ENCODE measurements at regions not wholly inside any gene's neighbourhood (a gene's known extent, or its start where the extent isn't known, plus 50 kb on each side); places are given as distances from the start of the nearest gene placed in this dataset.

DNA sequence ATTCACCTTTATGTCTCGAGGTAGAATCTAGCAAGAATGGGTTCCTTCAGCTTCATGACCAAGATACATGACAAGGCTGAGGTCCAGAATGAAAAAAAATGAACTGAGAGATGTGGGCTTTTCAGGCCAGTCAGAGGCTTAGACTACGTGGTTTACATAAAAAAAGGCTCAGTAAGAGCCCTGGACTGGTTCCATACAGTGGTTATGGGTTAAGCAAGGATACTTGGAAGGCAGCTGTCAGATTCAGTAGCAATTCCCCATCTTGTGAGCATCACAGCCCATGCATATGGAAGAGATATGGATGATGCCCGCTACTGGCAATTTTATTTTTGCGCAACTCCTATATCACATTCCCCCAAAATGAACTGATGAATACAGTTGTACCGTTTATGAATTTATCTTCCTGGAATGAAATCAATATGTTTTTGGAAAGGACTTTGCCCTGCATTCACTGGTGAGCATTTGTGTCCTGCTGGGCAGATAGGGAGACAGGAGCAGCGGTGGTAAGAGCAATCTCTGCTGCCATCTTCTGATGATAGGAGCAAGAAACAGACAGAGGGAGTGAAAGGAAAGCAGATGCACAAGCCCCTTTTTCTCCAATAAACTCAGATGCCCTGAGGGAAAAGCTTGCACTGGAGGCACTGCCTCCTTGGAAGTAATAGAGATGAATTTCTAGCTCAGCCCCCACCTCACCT is 280.4 kb downstream of the GALC start:
- no peak for DNase-seq

DNA sequence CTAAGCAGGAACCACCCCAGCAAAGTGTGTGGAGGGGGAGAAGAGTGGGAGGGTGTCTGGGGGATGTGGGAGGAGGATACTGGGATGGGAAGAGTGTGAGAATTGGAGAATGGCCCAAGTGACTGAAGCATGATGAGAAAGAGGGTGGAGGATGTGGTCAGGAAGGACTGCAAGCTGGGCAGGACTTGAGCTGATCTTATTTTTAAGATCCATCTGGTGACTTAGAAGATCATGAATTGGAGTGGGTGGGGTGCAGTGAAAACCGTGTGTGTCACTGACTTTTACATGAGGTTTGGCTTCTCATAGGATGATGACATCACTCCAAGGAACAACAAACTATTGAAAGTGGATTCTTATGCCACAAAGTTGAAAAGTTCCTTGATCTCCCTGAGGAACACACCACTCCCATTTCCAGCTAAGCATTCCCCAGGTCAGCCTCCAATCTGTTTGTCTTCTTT is 287.5 kb downstream of the GALC start:
- no peak for DNase-seq

DNA sequence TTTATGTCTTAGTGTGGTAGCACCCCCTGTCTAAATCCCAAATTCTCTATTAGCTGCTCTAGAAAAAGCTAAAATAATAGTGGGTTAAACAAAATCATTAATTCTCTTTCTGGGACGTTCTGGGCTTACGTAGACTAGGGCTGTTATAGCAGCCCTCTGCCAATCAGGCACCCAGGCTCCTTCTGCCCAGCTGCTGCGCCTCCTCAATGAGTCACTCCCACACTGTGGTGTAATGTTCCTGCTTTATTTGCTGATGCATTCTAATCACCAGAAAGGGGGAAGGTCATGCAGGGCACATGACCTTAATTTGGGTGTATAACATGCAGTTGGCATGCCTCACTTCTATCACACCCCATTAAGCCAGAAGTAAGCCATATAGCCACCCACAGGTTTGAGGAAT is 294.5 kb downstream of the GALC start:
- DNase-seq: no peak

DNA sequence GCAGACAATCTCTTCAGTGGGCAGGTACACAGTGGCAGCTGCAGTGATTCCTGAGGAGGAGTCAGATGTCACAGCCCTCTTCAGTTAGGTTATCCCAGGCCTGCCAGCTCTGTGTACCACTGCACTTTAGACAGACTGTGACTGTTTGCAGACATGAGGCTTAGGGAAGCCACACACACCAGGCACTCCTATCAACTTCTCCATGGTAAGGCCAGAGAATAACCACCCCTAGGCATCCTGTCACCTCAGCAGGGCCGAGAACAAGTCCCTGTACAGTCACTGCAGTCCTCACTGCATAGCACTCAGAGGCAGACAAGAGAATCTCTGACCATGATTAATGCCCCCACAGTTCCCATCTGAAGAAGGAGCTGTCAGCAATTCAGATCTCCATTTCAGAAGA is 296.5 kb downstream of the GALC start:
- DNase-seq: no peak

DNA sequence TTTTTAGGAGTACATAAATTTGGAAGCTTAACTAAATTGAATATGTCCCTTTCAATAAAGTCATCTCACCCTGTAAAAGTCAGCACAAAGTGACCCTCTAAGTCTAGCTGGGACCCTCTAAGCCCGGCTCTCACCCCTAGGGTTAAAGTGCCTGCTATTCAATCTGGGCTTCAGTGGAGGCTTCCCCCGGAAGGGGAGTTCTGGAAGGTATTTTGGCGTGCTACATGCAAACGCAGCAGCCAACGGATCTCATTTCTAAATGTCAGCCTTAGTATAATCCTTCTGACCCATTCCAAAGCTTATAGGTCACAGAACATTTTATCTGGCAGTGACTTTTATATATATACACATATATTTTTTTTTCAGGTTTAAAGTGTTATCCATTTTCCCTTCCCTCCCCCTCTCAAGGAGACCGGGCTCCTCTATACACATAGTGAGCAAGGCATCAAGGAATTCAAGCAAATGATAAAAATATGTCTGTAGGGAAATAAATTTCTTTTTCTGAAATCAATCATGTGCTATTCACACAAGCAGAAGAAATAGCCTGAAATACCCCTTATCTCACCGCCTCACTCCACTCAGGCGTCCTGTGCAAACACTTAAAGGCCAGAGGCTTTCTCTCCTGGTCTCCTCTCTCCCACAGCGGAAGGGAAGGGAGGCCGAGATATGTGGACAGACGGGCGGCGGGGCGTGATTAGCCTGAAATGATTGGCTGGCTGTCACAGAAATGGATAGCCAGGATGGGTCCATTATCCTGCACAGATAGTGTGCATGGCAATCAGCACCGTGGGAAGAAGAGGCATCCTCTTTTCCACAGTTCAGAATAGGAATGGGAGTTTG is 301.7 kb downstream of the GALC start:
- no peak for DNase-seq

DNA sequence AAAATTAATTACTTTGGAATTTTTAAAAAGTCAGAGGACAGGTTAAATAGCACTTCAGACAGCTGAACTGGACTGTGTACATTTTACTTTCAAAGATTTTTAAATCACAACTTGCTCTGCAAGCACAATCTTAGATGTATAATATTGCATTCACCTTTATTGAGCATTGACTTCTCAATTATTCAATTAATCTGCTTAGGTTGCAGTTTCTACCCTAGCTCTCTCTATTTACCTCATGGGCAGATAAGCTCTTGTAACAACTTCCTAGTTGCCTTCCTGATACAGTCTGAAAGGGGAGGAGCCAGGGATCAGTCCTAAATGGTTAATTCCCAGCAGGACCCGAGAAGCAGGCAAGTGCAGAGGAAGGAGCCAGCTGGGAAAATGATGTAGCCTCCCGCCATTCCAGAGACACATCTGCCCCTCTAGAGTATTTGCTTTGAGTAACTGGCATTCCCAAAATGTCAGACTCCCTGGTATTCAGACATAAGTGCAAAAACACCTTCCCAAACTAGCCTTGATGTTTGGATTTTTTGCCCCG is 302.8 kb downstream of the GALC start:
- DNase-seq: no peak

DNA sequence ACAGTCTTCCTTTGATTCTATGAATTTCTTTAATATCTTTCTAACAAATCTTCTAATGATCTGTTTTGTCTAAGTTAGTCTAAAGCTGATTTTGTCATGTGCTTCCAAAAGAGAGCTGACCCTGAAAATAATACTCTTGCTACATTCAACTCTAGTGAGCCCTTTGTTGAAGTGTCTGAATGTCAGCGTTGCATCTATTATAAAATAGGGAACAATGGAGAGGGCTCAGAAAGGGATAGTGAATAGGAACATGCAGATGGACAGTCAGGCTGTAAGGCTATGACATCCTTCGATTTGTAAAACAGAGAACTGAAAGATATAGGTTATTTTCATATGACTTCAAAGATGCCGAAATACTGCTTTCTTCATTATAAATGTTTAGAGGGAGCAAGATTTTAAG is 304.5 kb downstream of the GALC start:
- DNase-seq: no peak

DNA sequence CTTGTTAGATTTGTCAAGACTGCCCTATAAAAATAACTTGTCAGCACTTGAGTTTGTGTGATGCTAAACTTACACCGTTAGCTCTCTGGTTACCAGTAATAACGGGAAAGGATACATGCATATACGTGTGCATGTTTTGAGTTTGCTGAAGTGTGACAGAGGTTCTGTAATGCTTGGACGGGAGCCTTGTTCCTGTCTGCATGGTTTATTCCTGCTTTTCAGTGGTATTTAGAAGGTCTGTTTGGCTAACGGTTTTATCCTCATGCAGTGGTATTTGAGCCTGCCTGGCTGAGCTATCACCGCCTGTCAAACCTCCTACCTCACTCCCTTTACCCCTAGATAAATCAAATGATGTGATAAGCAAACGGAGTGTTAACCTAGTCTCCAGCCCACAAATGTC is 305.6 kb downstream of the GALC start:
- DNase-seq: no peak

DNA sequence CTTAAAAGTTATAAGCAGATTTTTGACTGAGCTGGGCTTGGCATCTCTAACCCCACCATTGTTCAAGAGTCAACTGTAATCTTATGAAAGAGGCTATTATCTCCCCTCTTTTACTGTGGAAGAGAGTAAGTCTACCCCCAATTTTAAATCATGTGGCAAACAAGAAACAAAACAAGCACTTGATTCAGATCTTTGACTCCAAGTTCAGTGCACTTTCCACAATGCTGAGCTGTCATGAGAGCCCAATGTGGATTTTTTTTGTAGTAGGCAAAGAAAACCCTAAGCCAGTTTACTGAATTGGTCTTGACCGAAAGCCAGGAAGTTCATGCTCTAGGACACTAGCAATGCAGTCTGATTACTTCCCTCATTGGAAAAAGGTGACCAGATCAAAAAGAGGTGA is 306.2 kb downstream of the GALC start:
- DNase-seq: no peak

DNA sequence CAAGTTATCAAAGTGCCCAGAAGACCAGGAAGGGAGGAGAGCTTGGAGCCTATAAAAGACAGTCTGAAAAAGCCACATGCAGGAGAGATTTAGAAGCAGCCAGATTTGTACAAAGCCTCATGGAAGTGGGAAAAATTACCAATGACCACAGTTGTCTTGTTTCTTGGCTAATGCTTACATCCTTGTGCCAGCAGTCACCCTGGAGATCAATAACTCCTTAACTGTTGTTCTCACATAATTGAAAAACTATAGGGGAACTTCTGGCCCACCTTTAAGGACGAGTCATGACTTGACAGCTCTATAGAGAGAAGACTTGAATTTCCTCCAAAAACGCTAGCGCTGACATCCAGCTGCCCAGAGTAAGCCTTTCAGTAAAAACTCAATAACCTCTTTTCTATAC is 313.1 kb downstream of the GALC start:
- no peak for DNase-seq

DNA sequence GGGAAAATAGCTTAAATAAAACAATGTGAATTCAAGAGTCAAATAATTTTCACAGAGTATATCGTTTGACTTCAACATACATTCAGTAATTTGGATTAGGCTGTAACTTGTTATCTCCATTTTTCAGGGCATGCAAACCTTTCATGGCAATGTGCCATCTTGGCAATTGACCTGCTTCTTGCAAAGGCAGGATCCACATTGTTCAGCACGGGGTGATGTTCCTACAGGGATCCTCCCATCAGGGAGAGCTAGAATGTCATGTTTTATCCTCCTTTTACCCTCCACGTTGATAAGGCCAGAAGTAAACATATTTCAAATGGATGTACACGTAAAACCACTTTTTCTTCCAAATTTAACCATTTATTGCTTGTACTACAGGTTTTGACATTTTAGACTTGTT is 314.4 kb downstream of the GALC start:
- DNase-seq: no peak

DNA sequence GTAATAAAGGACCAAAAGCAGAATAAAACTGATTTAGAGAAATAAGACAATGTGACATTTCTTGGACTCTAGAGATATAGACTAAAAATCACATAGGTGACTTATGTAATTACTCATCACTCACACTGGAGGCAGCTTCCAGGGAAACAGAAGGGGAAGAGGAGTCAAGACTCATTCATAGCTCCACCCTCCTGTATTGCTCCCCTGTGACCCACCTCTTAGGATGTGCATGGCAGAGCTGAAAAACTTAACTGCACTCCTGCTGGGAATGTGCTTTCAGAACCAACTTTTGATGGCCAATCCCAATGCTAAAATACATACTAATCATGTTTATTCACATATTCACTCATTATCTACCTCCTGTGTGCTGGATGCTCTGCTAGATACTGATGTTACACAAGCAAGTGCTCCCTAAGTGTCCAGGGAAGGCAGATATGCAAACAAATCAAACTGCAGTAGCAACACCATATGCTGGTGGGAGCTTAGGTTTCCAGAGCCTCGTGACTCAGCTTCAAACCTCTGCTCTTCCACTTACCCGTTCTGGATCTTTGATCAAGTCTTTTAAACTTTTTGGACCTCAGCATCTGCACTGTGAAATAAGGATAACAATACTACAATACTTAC is 316.1 kb downstream of the GALC start:
- no peak for DNase-seq

DNA sequence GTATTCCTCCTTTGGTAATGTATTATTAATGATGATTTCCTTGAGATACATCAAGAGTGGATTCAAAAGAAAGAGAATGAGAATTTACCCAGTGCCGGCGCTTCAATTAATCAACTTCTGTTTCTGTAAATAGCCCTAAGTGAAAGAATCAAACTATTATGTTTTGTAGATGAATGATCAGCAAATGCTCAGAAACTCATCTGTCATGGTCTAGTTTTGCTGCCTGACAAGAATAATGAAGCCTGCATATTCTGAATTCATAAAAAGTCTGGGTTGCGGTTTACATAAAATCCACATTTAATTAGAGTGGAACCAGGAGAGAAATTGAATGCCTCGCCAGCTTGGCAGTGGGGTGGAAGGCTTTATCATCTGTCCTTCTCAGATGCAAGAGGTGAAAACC is 325.3 kb downstream of the GALC start:
- DNase-seq: no peak

DNA sequence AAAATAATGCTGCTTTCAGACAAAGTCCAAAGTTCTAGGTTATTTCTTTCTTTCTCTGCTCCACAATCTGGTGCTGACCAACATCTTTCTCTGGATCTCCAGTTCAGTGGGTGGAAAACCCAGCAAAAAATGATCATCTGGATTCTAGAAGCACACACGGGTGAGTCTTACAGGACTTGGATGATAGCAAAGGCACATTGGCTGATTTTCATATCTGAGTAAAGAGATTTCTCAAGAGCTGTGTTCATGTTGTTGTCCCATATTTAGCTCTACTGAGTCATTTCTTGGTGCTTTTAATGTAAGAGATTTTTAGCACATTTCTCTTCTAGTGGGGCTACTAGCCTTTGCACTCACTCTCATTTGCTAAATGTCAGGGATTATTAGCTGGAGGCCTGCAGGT is 336.7 kb downstream of the GALC start:
- no peak for DNase-seq

DNA sequence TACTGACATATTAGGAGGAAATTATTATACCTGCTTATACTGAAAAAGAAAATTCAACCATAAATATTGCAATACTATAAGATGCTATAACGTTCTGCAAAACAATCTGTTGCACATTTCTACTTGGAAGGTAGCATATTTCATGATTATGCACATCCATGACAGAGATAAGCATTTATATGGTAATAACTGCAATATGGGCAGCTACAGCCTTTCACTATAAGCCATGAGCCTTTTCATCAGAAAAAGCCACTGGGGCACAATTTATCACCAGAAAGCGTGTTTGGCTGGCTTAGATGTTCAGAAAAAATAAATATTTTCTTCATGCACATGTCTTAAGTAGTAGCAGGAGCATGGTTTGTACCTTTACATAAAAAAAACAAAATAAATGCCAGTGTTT is 340.7 kb downstream of the GALC start:
- DNase-seq: no peak

DNA sequence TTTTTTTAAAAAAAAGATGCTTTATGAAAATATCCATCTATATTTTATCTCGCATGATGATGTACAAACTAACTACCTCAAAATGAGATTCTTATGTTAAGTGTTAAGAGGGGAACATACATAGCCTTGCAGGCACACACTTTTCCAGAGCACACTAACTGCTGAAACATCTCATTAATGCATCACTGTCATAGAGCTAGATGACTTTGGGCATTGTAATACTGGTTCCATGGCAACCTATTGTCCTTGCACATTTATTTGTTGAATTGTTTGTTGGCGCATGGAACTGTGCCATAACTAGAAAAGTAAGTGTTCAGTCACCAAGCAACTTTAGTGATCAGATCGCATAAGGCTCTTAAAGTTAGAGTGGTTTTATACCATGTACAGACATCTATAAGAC is 348.3 kb downstream of the GALC start:
- no peak for DNase-seq

DNA sequence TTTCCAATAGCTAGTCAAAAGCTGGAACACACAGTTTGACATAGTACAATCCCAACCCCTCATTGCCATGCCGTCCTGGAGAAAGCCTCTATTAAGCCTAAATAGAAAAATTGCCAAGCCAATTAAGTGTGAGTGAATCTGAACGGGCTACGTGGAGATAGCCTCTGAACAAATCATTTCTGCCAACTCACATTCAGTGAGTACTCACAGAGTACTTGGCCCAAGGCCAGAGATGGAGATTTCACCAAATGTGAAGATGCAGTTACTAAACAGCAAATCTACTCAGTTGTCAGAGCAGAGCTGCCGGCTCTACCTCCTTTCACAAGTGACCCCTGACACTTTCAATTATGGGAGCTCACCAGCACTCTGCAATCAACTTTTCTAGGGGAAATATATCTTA is 350.0 kb downstream of the GALC start:
- DNase-seq: no peak

DNA sequence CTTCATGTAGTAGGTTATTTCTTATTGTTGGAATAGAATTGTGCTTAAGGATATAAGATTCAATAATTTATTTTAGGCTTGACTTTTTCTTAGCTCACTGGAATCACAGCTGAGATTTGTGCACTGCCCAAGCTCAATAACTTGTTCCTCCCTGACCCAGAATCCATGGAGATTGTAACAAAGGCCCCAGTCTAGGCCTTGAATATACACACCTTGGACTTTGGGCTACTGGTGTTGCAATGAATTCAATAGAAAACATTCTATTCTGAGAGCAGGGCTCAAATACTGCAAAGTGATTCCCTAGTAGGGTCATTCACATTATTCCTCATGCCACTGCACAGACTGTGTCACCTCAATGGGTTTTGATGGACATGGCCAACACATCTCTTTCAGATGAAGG is 352.4 kb downstream of the GALC start:
- no peak for DNase-seq

DNA sequence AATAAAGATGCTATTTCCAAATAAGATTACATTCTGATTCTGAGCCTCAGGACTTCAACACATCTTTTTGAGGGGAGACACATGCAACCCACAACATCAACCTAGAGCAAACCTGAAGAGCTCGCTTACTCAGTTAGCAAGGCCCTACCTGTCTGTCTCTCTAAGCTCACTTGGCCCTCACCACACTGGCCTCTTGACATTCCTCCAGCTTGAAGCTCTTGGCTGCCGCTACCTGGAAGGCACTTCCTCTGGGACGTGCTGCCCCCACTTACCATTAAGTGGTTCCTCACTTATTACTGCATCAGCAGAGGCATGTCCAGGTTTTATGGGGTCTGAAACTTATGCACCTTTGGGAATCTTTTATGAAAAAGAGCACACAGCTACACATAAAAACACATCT is 354.8 kb downstream of the GALC start:
- DNase-seq: no peak

DNA sequence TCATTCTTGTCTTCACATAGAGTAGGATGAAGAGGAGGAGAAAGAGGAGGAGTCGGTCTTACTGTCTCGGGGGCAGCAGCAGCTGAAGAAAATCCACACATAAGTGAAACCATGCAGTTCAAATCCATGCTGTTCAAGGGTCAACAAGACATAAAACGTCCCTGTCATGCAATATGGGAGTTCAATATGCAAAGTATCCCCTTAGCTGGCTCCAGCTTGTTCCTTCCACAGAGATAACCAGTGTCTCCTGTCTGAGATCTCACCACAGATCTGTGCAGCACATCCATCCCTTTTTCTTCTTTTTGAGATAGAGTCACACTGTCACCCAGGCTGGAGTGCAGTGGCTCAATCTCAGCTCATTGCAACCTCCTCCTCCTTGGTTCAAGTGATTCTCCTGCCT is 357.5 kb downstream of the GALC start:
- no peak for DNase-seq

DNA sequence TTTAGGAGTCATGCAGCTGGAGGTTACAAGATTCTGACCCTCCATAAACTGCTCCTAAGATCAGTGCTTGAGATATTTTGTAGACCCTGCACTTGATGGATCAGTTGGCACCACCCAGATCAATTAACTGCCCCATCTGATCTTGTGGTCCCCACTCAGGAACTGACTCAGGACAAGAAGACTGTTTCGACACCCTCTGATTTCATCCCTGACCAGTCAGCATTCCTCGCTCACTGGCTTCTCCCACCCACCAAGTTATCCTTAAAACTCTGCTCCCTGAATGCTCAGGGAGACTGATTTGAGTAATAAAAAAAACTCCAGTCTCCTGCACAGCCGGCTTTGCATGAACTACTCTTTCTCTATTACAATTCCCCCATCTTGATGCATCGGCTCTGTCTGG is 360.2 kb downstream of the GALC start:
- DNase-seq: no peak

DNA sequence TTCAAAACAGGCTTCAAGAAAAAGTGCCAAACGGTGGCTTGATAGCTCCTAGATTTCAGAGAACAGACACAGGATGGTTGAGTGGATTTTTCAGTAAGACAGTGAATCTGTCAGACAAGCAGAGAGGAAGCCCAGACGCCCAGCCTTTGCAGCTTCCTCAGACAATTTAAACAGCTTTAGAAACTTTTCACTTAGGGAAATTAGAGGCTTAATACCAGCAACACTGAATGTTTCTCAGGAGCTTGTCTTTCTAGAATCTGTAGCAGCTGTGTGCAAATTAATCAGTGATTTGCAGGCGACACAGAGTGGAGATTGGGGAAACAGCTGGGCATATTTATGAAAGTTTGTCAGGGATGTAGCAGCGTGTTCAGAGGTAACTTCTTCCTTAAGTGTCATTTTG is 362.1 kb downstream of the GALC start:
- no peak for DNase-seq

DNA sequence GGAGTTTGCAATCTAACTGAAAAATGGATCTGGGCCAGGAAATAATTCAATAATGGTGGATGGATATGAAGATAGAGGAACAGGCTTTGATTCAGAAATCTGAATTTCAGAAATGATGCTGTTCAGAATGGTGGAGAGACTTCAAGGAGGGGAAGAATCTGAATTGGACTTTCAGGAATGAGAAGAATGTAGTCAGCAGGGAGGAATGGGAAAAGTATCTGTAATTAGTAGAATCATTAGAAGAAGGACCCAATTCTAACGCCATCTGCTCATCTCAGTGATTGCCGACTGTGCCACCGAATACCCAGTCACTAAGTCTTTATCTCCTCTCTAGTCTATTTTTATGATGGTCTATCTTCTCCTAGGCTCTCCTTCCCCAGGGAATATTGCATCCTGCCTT is 363.2 kb downstream of the GALC start:
- DNase-seq: no peak

DNA sequence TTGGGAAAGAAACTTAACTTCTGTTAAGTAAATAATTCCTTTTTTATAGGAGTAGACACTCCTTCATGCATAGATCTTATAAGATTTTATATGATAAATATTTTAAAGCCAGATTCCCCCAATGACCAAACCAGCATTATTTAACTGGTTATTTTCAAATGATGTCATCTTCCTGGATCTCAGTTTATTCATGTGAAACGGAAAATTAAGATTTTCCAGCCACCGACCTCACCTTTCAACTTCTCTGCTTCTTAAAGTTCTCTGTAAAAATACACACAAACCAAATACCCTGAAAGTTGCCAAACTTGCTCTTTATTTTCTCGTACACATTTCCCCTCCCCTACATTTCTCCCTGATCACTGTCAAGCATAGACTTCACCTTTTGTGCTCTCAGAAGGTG is 364.2 kb downstream of the GALC start:
- DNase-seq: no peak
